ENCODE measurements at regions not wholly inside any gene's neighbourhood (a gene's known extent, or its start where the extent isn't known, plus 50 kb on each side); places are given as distances from the start of the nearest gene placed in this dataset.

- intact Hi-C loops (cut with DNase I), result loop anchor here in 6 of 10 donors (5.0 to 10.0 kb wide), 6 partner anchors 66 to 466 kb away; partner anchors contain the start of gene CCDC73 (in 3 of the 6)
- WGBS, 2 donors, result 91 to 96% methylated on average over 1 of the region's 1 CpG
- Histone ChIP-seq H3K27me3 (peaks cover 0 to 19% (median 5%) of the 10 kb centered on the region in 7 donors), H3K4me3 (no peak overlapping the region), H3K36me3 (no peaks in the 10 kb centered on the region), H3K27ac (no peak overlapping the region), H3K9me3 (peaks cover 0 to 5% (median 0%) of the 10 kb centered on the region in 11 donors), H3K4me1 (peaks cover 0 to 8% (median 3%) of the 10 kb centered on the region in 9 donors)
- ATAC-seq (no peak), DNase-seq (no peak)
- no peak for TF ChIP-seq CTCF (IDR thresholded peaks at IDR 0.05)
These were observed 106.9 kb downstream of the WT1 start for GRCh38 chr11:32328392-32328791.

- H3K4me3 ChIP-seq, result no peak overlapping the region
These were observed 104.2 kb downstream of the WT1 start for GRCh38 chr11:32331098-32331497.

GRCh38 chr11:32331792-32332191, 103.5 kb downstream of the WT1 start:
- peaks cover 0 to 12% (median 4%) of the 10 kb centered on the region in 9 donors for H3K4me1 ChIP-seq
- 86 to 93% methylated on average over 1 of the region's 1 CpG for WGBS, 2 donors
- no peak for ATAC-seq

More at GRCh38 chr11:32331098-32331497, 104.2 kb downstream of the WT1 start:
- Histone ChIP-seq H3K36me3 (no peaks in the 10 kb centered on the region), H3K27ac (no peak overlapping the region), H3K9me3 (peaks cover 0 to under 1% (median 0%) of the 10 kb centered on the region in 11 donors), H3K27me3 (peaks cover 0 to 38% (median 8%) of the 10 kb centered on the region in 7 donors), H3K4me1 (peaks cover 0 to 12% (median 4%) of the 10 kb centered on the region in 9 donors)
- ATAC-seq (no peak), DNase-seq (no peak)
- 62 to 73% methylated on average over 10 of the region's 10 CpGs for WGBS, 2 donors
- intact Hi-C loops (cut with DNase I), result loop anchor here in 1 of 10 donors (5.0 kb wide), 1 partner anchor 51 kb away; no protein-coding TSS in a partner anchor
- TF ChIP-seq CTCF (IDR thresholded peaks at IDR 0.05), result no peak

GRCh38 chr11:32332990-32333319, 102.4 kb downstream of the WT1 start:
- no peak for TF ChIP-seq CTCF (IDR thresholded peaks at IDR 0.05)
- Histone ChIP-seq H3K36me3 (no peaks in the 10 kb centered on the region), H3K27ac (peak overlapping the region in 3 of 10 donors; percentile 25 to 56 (median 53)), H3K4me1 (peaks cover 0 to 12% (median 4%) of the 10 kb centered on the region in 9 donors), H3K4me3 (peak overlapping the region in 9 of 10 donors; percentile 17 to 57 (median 52)), H3K27me3 (peaks cover 0 to 38% (median 16%) of the 10 kb centered on the region in 7 donors), H3K9me3 (no peaks in the 10 kb centered on the region)
- peak in 2 of 8 donors; percentile 12 to 16 for ATAC-seq
- WGBS, 2 donors, result 34 to 46% methylated on average over 14 of the region's 14 CpGs
- intact Hi-C loops (cut with DNase I), result loop anchor here in 1 of 10 donors (5.0 kb wide), 1 partner anchor 49 kb away; no protein-coding TSS in a partner anchor
- DNase-seq, result no peak

More at GRCh38 chr11:32331792-32332191, 103.5 kb downstream of the WT1 start:
- Histone ChIP-seq H3K36me3 (no peaks in the 10 kb centered on the region), H3K9me3 (no peaks in the 10 kb centered on the region), H3K4me3 (no peak overlapping the region), H3K27ac (no peak overlapping the region), H3K27me3 (peaks cover 0 to 38% (median 10%) of the 10 kb centered on the region in 7 donors)
- no peak for DNase-seq
- TF ChIP-seq CTCF (IDR thresholded peaks at IDR 0.05), result no peak
- intact Hi-C loops (cut with DNase I), result loop anchor here in 1 of 10 donors (5.0 kb wide), 1 partner anchor 51 kb away; no protein-coding TSS in a partner anchor

All from heart right ventricle (tissue), 16 donors.